K562 (cell line): ENCODE measurements at regions not wholly inside any gene's neighbourhood (a gene's known extent, or its start where the extent isn't known, plus 50 kb on each side); places are given as distances from the start of the nearest gene placed in this dataset.

Experiments used
- MLLT1 ChIP-seq, 2 experiments: fragments of 450-650 bp; IDR thresholded peaks; 2 replicates each; pipeline ENCODE4 v1.6.1; 2016
- SAFB ChIP-seq: fragments of 200-400 bp; formaldehyde crosslinking; IDR thresholded peaks from 2 replicates; pipeline ENCODE4 v1.6.1; 2017; ENCODE audit warnings: low read depth, low read length, borderline replicate concordance
- TAF1 ChIP-seq: IDR thresholded peaks from 2 replicates; pipeline ENCODE4 v1.6.1; 2011; ENCODE audit warnings: mild to moderate bottlenecking, low read length, moderate library complexity; ENCODE audit not compliant: insufficient read depth, control insufficient read depth, severe bottlenecking; ENCODE audit errors: extremely low read depth
- TF ChIP-seq, protein P1 (sequence below): fragments of 450-650 bp; IDR thresholded peaks from 2 replicates; pipeline ENCODE4 v1.6.1; 2016; ENCODE audit warnings: mild to moderate bottlenecking, moderate library complexity

GRCh38 chr2:172260336-172260735 is 157.6 kb upstream of the DLX2 start (continued):
- TF ChIP-seq, protein P1, sequence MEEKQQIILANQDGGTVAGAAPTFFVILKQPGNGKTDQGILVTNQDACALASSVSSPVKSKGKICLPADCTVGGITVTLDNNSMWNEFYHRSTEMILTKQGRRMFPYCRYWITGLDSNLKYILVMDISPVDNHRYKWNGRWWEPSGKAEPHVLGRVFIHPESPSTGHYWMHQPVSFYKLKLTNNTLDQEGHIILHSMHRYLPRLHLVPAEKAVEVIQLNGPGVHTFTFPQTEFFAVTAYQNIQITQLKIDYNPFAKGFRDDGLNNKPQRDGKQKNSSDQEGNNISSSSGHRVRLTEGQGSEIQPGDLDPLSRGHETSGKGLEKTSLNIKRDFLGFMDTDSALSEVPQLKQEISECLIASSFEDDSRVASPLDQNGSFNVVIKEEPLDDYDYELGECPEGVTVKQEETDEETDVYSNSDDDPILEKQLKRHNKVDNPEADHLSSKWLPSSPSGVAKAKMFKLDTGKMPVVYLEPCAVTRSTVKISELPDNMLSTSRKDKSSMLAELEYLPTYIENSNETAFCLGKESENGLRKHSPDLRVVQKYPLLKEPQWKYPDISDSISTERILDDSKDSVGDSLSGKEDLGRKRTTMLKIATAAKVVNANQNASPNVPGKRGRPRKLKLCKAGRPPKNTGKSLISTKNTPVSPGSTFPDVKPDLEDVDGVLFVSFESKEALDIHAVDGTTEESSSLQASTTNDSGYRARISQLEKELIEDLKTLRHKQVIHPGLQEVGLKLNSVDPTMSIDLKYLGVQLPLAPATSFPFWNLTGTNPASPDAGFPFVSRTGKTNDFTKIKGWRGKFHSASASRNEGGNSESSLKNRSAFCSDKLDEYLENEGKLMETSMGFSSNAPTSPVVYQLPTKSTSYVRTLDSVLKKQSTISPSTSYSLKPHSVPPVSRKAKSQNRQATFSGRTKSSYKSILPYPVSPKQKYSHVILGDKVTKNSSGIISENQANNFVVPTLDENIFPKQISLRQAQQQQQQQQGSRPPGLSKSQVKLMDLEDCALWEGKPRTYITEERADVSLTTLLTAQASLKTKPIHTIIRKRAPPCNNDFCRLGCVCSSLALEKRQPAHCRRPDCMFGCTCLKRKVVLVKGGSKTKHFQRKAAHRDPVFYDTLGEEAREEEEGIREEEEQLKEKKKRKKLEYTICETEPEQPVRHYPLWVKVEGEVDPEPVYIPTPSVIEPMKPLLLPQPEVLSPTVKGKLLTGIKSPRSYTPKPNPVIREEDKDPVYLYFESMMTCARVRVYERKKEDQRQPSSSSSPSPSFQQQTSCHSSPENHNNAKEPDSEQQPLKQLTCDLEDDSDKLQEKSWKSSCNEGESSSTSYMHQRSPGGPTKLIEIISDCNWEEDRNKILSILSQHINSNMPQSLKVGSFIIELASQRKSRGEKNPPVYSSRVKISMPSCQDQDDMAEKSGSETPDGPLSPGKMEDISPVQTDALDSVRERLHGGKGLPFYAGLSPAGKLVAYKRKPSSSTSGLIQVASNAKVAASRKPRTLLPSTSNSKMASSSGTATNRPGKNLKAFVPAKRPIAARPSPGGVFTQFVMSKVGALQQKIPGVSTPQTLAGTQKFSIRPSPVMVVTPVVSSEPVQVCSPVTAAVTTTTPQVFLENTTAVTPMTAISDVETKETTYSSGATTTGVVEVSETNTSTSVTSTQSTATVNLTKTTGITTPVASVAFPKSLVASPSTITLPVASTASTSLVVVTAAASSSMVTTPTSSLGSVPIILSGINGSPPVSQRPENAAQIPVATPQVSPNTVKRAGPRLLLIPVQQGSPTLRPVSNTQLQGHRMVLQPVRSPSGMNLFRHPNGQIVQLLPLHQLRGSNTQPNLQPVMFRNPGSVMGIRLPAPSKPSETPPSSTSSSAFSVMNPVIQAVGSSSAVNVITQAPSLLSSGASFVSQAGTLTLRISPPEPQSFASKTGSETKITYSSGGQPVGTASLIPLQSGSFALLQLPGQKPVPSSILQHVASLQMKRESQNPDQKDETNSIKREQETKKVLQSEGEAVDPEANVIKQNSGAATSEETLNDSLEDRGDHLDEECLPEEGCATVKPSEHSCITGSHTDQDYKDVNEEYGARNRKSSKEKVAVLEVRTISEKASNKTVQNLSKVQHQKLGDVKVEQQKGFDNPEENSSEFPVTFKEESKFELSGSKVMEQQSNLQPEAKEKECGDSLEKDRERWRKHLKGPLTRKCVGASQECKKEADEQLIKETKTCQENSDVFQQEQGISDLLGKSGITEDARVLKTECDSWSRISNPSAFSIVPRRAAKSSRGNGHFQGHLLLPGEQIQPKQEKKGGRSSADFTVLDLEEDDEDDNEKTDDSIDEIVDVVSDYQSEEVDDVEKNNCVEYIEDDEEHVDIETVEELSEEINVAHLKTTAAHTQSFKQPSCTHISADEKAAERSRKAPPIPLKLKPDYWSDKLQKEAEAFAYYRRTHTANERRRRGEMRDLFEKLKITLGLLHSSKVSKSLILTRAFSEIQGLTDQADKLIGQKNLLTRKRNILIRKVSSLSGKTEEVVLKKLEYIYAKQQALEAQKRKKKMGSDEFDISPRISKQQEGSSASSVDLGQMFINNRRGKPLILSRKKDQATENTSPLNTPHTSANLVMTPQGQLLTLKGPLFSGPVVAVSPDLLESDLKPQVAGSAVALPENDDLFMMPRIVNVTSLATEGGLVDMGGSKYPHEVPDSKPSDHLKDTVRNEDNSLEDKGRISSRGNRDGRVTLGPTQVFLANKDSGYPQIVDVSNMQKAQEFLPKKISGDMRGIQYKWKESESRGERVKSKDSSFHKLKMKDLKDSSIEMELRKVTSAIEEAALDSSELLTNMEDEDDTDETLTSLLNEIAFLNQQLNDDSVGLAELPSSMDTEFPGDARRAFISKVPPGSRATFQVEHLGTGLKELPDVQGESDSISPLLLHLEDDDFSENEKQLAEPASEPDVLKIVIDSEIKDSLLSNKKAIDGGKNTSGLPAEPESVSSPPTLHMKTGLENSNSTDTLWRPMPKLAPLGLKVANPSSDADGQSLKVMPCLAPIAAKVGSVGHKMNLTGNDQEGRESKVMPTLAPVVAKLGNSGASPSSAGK: no peak
- no peak for TF ChIP-seq TAF1
- no peak for TF ChIP-seq SAFB
- TF ChIP-seq MLLT1 (IDR thresholded peaks at IDR 0.05): no peak
